PC-9 (cell line): ENCODE measurements at regions not wholly inside any gene's neighbourhood (a gene's known extent, or its start where the extent isn't known, plus 50 kb on each side); places are given as distances from the start of the nearest gene placed in this dataset.

Experiments
- BruUV-seq: library from RNA; stranded (reverse); fragments of 400-500 nt; replicated peaks from 2 replicates; lab custom pipeline; 2021; lab: Mats Ljungman, UMichigan
- CTCF ChIA-PET: fragments of 300-600 bp; sonication (Branson Sonifier 250); formaldehyde crosslinking; loops from one replicate; lab custom pipeline; 2022; ENCODE audit warnings: antibody characterized with exemption; lab: Charles Lee
- POLR2A ChIA-PET: fragments of 300-600 bp; sonication (Branson Sonifier 250); formaldehyde crosslinking; loops from one replicate; lab custom pipeline; 2022; ENCODE audit warnings: antibody characterized with exemption; ENCODE audit not compliant: unreplicated experiment; lab: Charles Lee
- DNase-seq, 2 experiments: peaks; one replicate each; pipeline versions ENCODE4 v3.0.0 to v3.0.0-alpha.2; 2015 to 2022; ENCODE audit warnings: mixed read lengths in 1 of 2
- H2AFZ ChIP-seq: fragments of 200-600 bp; sonication (generic); 2 replicates; pipeline ENCODE4 v1.8.1; 2017; ENCODE audit warnings: antibody characterized with exemption
- H3F3A ChIP-seq: fragments of 200-600 bp; sonication (generic); 2 replicates; pipeline ENCODE4 v1.8.1; 2017; ENCODE audit warnings: antibody characterized with exemption, mild to moderate bottlenecking, low read depth; ENCODE audit not compliant: insufficient read depth
- H3K27ac ChIP-seq: fragments of 200-600 bp; sonication (generic); 2 replicates; pipeline ENCODE4 v1.6.1; 2016; ENCODE audit warnings: mixed run types
- H3K27me3 ChIP-seq: fragments of 200-600 bp; sonication (generic); 2 replicates; pipeline ENCODE4 v1.6.1; 2016; ENCODE audit warnings: low read depth, mixed run types; ENCODE audit not compliant: insufficient read depth
- H3K36me3 ChIP-seq: fragments of 200-600 bp; sonication (generic); 2 replicates; pipeline ENCODE4 v1.6.1; 2016; ENCODE audit warnings: low read depth, mixed run types
- H3K4me1 ChIP-seq: fragments of 200-600 bp; sonication (generic); replicated peaks from 2 replicates; pipeline ENCODE4 v1.6.1; 2016; ENCODE audit warnings: mixed run types; ENCODE audit not compliant: insufficient read depth
- H3K4me2 ChIP-seq: fragments of 200-600 bp; sonication (generic); 2 replicates; pipeline ENCODE4 v1.6.1; 2017; ENCODE audit warnings: mixed run types
- H3K4me3 ChIP-seq: fragments of 200-600 bp; sonication (generic); 2 replicates; pipeline ENCODE4 v1.6.1; 2016; ENCODE audit warnings: mixed run types
- H3K79me2 ChIP-seq: fragments of 200-600 bp; sonication (generic); 2 replicates; pipeline ENCODE4 v1.6.1; 2017; ENCODE audit warnings: low read depth, mixed run types
- H3K9me2 ChIP-seq: fragments of 200-600 bp; sonication (generic); 2 replicates; pipeline ENCODE4 v1.8.1; 2017; ENCODE audit warnings: mild to moderate bottlenecking; ENCODE audit not compliant: insufficient read depth
- H3K9me3 ChIP-seq: fragments of 200-600 bp; sonication (generic); 2 replicates; pipeline ENCODE4 v1.8.1; 2016; ENCODE audit warnings: low read depth; ENCODE audit not compliant: insufficient read depth
- H4K20me1 ChIP-seq: fragments of 200-600 bp; sonication (generic); 2 replicates; pipeline ENCODE4 v1.8.1; 2017; ENCODE audit not compliant: insufficient read depth
- EZH2 ChIP-seq: fragments of 200-600 bp; sonication (generic); IDR thresholded peaks from 2 replicates; pipeline ENCODE4 v1.8.0; 2017; ENCODE audit warnings: antibody characterized with exemption, low read depth
- intact Hi-C: fragments of 100-400 bp; cut with micrococcal nuclease; formaldehyde crosslinking; loops from one replicate; pipeline ENCODE4 v1.10.0; 2022; ENCODE audit not compliant: unreplicated experiment
- TF ChIP-seq, protein P1 (sequence below): fragments of 200-600 bp; sonication (generic); conservative IDR thresholded peaks from 2 replicates; pipeline ENCODE4 v1.6.1; 2017; ENCODE audit warnings: mixed run types, antibody characterized with exemption, mild to moderate bottlenecking, moderate library complexity

DNA sequence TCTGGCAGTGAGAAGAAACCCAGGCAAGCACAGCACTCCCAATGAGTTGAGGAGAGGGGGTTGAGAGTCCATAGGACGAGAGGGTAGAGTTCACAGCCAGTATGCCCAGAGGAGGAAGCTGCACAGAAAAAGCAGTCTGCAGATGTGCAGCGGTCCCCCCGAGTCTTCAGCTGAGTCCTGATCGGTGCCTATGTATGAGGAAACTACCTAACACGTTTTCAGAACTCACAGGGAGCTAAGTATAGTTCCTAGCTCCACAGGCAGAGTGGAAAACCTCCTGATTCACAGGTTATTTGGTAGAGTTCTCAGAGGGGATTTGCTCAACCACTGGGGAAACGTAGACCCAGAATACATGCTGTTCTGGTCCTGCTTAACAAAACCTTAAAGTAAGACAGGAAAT lies 271.3 kb upstream of the CNTNAP2 start:
- Histone ChIP-seq H3K4me1 (no peaks in the 10 kb centered on the region), H4K20me1 (no peaks in the 10 kb centered on the region), H3K9me2 (no peaks in the 10 kb centered on the region), H3K27me3 (no peaks in the 10 kb centered on the region), H2AFZ (peak overlapping the region; percentile 40; the same call in 1 of the 2 replicates), H3F3A (no peaks in the 10 kb centered on the region), H3K4me3 (no peak overlapping the region), H3K9me3 (no peaks in the 10 kb centered on the region), H3K4me2 (peak overlapping the region; percentile 47), H3K79me2 (no peaks in the 10 kb centered on the region), H3K27ac (no peak overlapping the region), H3K36me3 (no peaks in the 10 kb centered on the region)
- ChIA-PET CTCF (no interaction called here), POLR2A (no interaction called here)
- intact Hi-C loops: no loop called here
- no peak for DNase-seq
- no peak for TF ChIP-seq EZH2
- TF ChIP-seq, protein P1, sequence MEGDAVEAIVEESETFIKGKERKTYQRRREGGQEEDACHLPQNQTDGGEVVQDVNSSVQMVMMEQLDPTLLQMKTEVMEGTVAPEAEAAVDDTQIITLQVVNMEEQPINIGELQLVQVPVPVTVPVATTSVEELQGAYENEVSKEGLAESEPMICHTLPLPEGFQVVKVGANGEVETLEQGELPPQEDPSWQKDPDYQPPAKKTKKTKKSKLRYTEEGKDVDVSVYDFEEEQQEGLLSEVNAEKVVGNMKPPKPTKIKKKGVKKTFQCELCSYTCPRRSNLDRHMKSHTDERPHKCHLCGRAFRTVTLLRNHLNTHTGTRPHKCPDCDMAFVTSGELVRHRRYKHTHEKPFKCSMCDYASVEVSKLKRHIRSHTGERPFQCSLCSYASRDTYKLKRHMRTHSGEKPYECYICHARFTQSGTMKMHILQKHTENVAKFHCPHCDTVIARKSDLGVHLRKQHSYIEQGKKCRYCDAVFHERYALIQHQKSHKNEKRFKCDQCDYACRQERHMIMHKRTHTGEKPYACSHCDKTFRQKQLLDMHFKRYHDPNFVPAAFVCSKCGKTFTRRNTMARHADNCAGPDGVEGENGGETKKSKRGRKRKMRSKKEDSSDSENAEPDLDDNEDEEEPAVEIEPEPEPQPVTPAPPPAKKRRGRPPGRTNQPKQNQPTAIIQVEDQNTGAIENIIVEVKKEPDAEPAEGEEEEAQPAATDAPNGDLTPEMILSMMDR: no peak
- BruUV-seq: no TSS peak

DNA sequence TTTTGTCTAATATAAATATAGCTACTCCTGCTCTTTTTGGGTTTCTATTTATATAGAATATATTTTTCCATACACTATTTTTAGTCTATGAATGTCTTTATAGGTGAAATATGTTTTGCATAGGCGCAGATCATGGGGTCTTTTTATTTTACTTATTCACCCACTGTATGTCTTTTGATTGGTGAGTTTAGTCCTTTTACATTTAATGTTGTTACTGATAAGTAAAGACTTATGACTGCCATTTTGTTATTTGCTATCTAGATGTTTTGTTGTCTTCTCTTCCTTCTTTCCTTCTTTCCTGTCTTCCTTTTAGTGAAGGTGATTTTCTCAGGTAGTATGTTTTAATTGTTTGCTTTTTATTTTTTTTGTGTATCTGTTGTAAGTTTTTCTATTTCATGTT lies 276.8 kb upstream of the CNTNAP2 start:
- Histone ChIP-seq H3K4me2 (no peak overlapping the region), H4K20me1 (no peaks in the 10 kb centered on the region), H2AFZ (no peak overlapping the region), H3K27ac (no peak overlapping the region), H3K9me2 (no peaks in the 10 kb centered on the region), H3K4me3 (no peak overlapping the region), H3K4me1 (no peaks in the 10 kb centered on the region), H3K36me3 (no peaks in the 10 kb centered on the region), H3K9me3 (no peaks in the 10 kb centered on the region), H3K79me2 (no peaks in the 10 kb centered on the region), H3K27me3 (no peaks in the 10 kb centered on the region), H3F3A (no peaks in the 10 kb centered on the region)
- ChIA-PET POLR2A (no interaction called here), CTCF (no interaction called here)
- TF ChIP-seq, protein P1: no peak
- TF ChIP-seq EZH2: no peak
- intact Hi-C loops: no loop called here
- no peak for DNase-seq
- no TSS peak for BruUV-seq

DNA sequence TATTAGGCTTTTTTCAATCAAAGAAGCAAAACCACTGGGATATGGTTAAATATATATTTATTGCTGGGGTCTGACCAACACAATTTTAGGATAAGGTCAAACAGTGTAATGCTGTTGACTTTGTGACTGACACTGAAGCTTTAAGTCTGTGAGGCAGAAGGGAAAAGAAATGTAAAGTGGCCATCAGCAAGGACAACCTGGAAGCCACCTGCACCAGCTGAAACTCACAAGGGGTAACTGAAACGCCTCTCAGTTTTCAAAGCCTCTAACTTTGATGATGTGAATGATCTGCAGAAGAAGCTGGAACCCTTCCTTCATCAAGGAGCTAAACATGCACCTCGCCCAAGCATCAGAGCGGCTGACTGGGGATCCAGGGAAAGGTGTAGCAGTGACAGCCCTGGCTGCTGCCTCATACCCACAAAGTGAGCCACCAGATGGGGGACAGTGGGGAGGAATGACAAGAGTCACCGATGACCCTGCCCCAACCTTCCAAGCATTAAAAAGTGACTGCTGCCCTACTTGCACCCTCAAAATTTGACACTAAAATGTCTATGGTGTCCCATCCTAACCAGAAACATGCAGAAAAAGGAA lies 284.9 kb upstream of the CNTNAP2 start:
- intact Hi-C loops: no loop called here
- DNase-seq: no peak
- CTCF ChIA-PET: no interaction called here

More for the DNA sequence above, 284.9 kb upstream of the CNTNAP2 start:
- H3K36me3 ChIP-seq: no peaks in the 10 kb centered on the region
- BruUV-seq: no TSS peak
- POLR2A ChIA-PET: interaction anchor here (0.7 kb wide), 1 partner anchor 39 kb away, joined by 8 read pairs; no protein-coding TSS in a partner anchor
- H4K20me1 ChIP-seq: no peaks in the 10 kb centered on the region; the same call in 1 of the 2 replicates
- no peaks in the 10 kb centered on the region for H3K9me3 ChIP-seq
- TF ChIP-seq EZH2: no peak
- TF ChIP-seq, protein P1: no peak
- H3F3A ChIP-seq: no peaks in the 10 kb centered on the region
- no peak overlapping the region for H3K4me3 ChIP-seq
- no peaks in the 10 kb centered on the region for H3K9me2 ChIP-seq
- no peak overlapping the region for H3K4me2 ChIP-seq
- no peaks in the 10 kb centered on the region for H3K79me2 ChIP-seq
- no peak overlapping the region for H2AFZ ChIP-seq
- no peak overlapping the region for H3K27ac ChIP-seq
- H3K4me1 ChIP-seq: no peaks in the 10 kb centered on the region
- H3K27me3 ChIP-seq: no peaks in the 10 kb centered on the region
